K562 (cell line): ENCODE measurements at regions not wholly inside any gene's neighbourhood (a gene's known extent, or its start where the extent isn't known, plus 50 kb on each side); places are given as distances from the start of the nearest gene placed in this dataset.

Experiments used
- CBX2 ChIP-seq: fragments of 200-600 bp; sonication (generic); IDR thresholded peaks from one replicate; pipeline ENCODE4 v1.6.1; 2012; ENCODE audit warnings: mild to moderate bottlenecking, low read length, inconsistent platforms; ENCODE audit not compliant: insufficient read depth, poor library complexity, severe bottlenecking
- DMBX1 ChIP-seq: fragments of 250-450 bp; sonication (Bioruptor Pico); IDR thresholded peaks from 2 replicates; pipeline ENCODE4 v1.8.0; 2022; ENCODE audit warnings: inconsistent platforms, mild to moderate bottlenecking, moderate library complexity, borderline replicate concordance
- EP300 ChIP-seq: IDR thresholded peaks from 2 replicates; pipeline ENCODE4 v1.6.1; 2012; ENCODE audit warnings: low read length, improper control_type of control experiment
- ESRRB ChIP-seq: fragments of 250-450 bp; sonication (Bioruptor Pico); IDR thresholded peaks from 2 replicates; pipeline ENCODE4 v1.5.0; 2020; ENCODE audit warnings: mild to moderate bottlenecking, moderate library complexity, borderline replicate concordance
- ETV1 ChIP-seq: fragments of 450-650 bp; conservative IDR thresholded peaks from 2 replicates; pipeline ENCODE4 v1.6.1; 2016; ENCODE audit warnings: missing genetic modification characterization, control low read depth, low read depth, missing compliant biosample characterization
- ETV6 ChIP-seq, 3 experiments: fragments of 150-350 bp in 1 of 3; sonication (generic) in 1 of 3; formaldehyde crosslinking in 1 of 3; IDR thresholded peaks; 2 replicates each; pipeline versions ENCODE4 v1.6.1 to v1.8.0; 2014 to 2022; ENCODE audit warnings: borderline replicate concordance in 2 of 3, low read depth in 2 of 3, antibody characterized with exemption in 1 of 3, low read length in 1 of 3, mild to moderate bottlenecking in 1 of 3, missing genetic modification reagents in 1 of 3
- FOXJ3 ChIP-seq: sonication (generic); formaldehyde crosslinking; IDR thresholded peaks from 2 replicates; pipeline ENCODE4 v1.4.0; 2020; ENCODE audit warnings: mild to moderate bottlenecking, missing genetic modification reagents
- KAT8 ChIP-seq: fragments of 450-650 bp; IDR thresholded peaks from 2 replicates; pipeline ENCODE4 v1.6.1; 2016; ENCODE audit warnings: low read depth, mild to moderate bottlenecking
- MBD2 ChIP-seq: sonication (generic); IDR thresholded peaks from 2 replicates; pipeline ENCODE4 v1.6.1; 2016; ENCODE audit warnings: low read depth, borderline replicate concordance
- MCM7 ChIP-seq, 2 experiments: fragments of 450-650 bp; IDR thresholded peaks; 2 replicates each; pipeline ENCODE4 v1.6.1; 2016 to 2018
- MTA2 ChIP-seq: fragments of 450-650 bp; IDR thresholded peaks from 2 replicates; pipeline ENCODE4 v1.6.1; 2016; ENCODE audit warnings: low read depth
- NR1H2 ChIP-seq: sonication (generic); formaldehyde crosslinking; IDR thresholded peaks from 2 replicates; pipeline ENCODE4 v1.4.0; 2020; ENCODE audit warnings: mild to moderate bottlenecking, missing genetic modification reagents
- PCBP1 ChIP-seq: fragments of 200-400 bp; formaldehyde crosslinking; IDR thresholded peaks from 2 replicates; pipeline ENCODE4 v1.6.1; 2018; ENCODE audit warnings: mild to moderate bottlenecking, low read depth, low read length; ENCODE audit not compliant: poor library complexity, severe bottlenecking
- PKNOX1 ChIP-seq: fragments of 450-650 bp; IDR thresholded peaks from 2 replicates; pipeline ENCODE4 v1.6.1; 2016
- PRMT5 ChIP-seq: sonication (generic); formaldehyde crosslinking; IDR thresholded peaks from 2 replicates; pipeline ENCODE4 v1.5.0; 2020; ENCODE audit warnings: missing genetic modification reagents
- RCOR1 ChIP-seq, 2 experiments: IDR thresholded peaks; 2 replicates each; pipeline ENCODE4 v1.6.1; 2012; ENCODE audit warnings: low read depth in 2 of 2, low read length in 2 of 2, borderline replicate concordance in 1 of 2, improper control_type of control experiment in 1 of 2
- SMAD2 ChIP-seq: fragments of 150-350 bp; IDR thresholded peaks from 2 replicates; pipeline ENCODE4 v1.6.1; 2014; ENCODE audit warnings: low read depth, mild to moderate bottlenecking, low read length
- ZFPM2 ChIP-seq: fragments of 250-450 bp; sonication (Bioruptor Pico); IDR thresholded peaks from 2 replicates; pipeline ENCODE4 v1.5.1; 2022; ENCODE audit warnings: mild to moderate bottlenecking
- ZNF3 ChIP-seq: fragments of 250-450 bp; sonication (Bioruptor Pico); IDR thresholded peaks from 2 replicates; pipeline ENCODE4 v1.5.0; 2021; ENCODE audit warnings: mild to moderate bottlenecking, moderate library complexity
- ZNF76 ChIP-seq: fragments of 250-450 bp; sonication (Bioruptor Pico); IDR thresholded peaks from 2 replicates; pipeline ENCODE4 v1.4.0; 2020; ENCODE audit warnings: mild to moderate bottlenecking, moderate library complexity, borderline replicate concordance

- TF ChIP-seq PCBP1 (no peak), DMBX1 (CRISPR knock-in tag) (no peak), ETV1 (tag) (no peak), KAT8 (no peak), EP300 (no peak), NR1H2 (CRISPR knock-in tag) (no peak), ZFPM2 (CRISPR knock-in tag) (no peak), ESRRB (CRISPR knock-in tag) (no peak), MCM7 (IDR thresholded peaks at IDR 0.05) (no peak), ZNF76 (CRISPR knock-in tag) (no peak), PRMT5 (no peak), MTA2 (no peak), PKNOX1 (peak; percentile 56), ETV6 (IDR thresholded peaks at IDR 0.05; ENCODE audit: borderline replicate concordance in 1 of 2, low read depth in 2 of 2, low read length in 1 of 2) (no peak), ETV6 (CRISPR knock-in tag; IDR thresholded peaks at IDR 0.05; ENCODE audit: borderline replicate concordance) (no peak), MBD2 (no peak), ZNF3 (CRISPR knock-in tag) (no peak), CBX2 (no peak), RCOR1 (IDR thresholded peaks at IDR 0.05; ENCODE audit: borderline replicate concordance in 1 of 2, low read depth in 2 of 2, low read length in 2 of 2) (no peak), FOXJ3 (CRISPR knock-in tag) (no peak), SMAD2 (no peak)
- TF ChIP-seq, all 486 proteins: peak for 3
Measured at GRCh38 chr2:191581003-191581402, 96.9 kb upstream of the NABP1 start (continued).
